HepG2 (cell line): ENCODE measurements at regions not wholly inside any gene's neighbourhood (a gene's known extent, or its start where the extent isn't known, plus 50 kb on each side); places are given as distances from the start of the nearest gene placed in this dataset.
A peak's percentile ranks its signal among the peaks of the same experiment; 100 is the strongest.

Experiments used
- ATAC-seq: fragments of 200-7000 bp; cut with Tn5 transposase; 3 replicates; pipeline ENCODE4 v1.9.1; 2020; ENCODE audit warnings: mild to moderate bottlenecking, moderate library complexity
- BruUV-seq: library from RNA; stranded (reverse); fragments of 400-500 nt; replicated peaks from 2 replicates; lab custom pipeline; 2021; lab: Mats Ljungman, UMichigan
- CTCF ChIA-PET: fragments of 300-600 bp; formaldehyde crosslinking; extraction: SDS; loops from one replicate; lab custom pipeline; 2021; ENCODE audit warnings: low total read pairs, inconsistent platforms, low intra/inter-chr PET ratio; lab: Yijun Ruan, JAX
- POLR2A ChIA-PET: fragments of 350-600 bp; sonication (Branson Sonifier 250); formaldehyde crosslinking; loops from one replicate; lab custom pipeline; 2020; ENCODE audit warnings: antibody characterized with exemption, inconsistent platforms; lab: Yijun Ruan, JAX
- DNase-seq: peaks from one replicate; pipeline ENCODE4 v3.0.0-alpha.2; 2015; ENCODE audit warnings: low spot score
- FAIRE-seq: peaks from 3 replicates; lab custom pipeline; 2011; peaks lifted over from hg19 to GRCh38; lab: Jason Lieb, UNC
- H2AFZ ChIP-seq: one replicate; pipeline ENCODE4 v1.6.1; 2011; ENCODE audit warnings: low read length, inconsistent platforms
- H3K27ac ChIP-seq: fragments of 300-600 bp; 3 replicates; pipeline ENCODE4 v1.8.0; 2011; ENCODE audit warnings: mixed run types, mild to moderate bottlenecking, mixed read lengths, low read length, inconsistent platforms; ENCODE audit not compliant: insufficient read depth; ENCODE audit errors: extremely low read length
- H3K27me3 ChIP-seq, 2 experiments: fragments of 200-600 bp in 1 of 2; 2 replicates in 1 of 2; 3 replicates in 1 of 2; pipeline versions ENCODE4 v1.6.0 to v1.8.0; 2011; ENCODE audit warnings: low read length in 2 of 2, mild to moderate bottlenecking in 2 of 2, moderate library complexity in 2 of 2, inconsistent platforms in 1 of 2; ENCODE audit not compliant: insufficient read depth in 2 of 2, control insufficient read depth in 1 of 2
- H3K36me3 ChIP-seq, 2 experiments: fragments of 200-600 bp in 1 of 2; replicated peaks in 1 of 2; 2 replicates in 1 of 2; 3 replicates in 1 of 2; pipeline versions ENCODE4 v1.5.1 to v1.8.0; 2011; ENCODE audit warnings: low read length in 2 of 2, inconsistent platforms in 1 of 2; ENCODE audit not compliant: insufficient read depth in 2 of 2, control insufficient read depth in 1 of 2
- H3K4me1 ChIP-seq: 2 replicates; pipeline ENCODE4 v1.5.1; 2012; ENCODE audit warnings: low read length, inconsistent platforms; ENCODE audit not compliant: insufficient read depth
- H3K4me2 ChIP-seq: 2 replicates; pipeline ENCODE4 v1.6.0; 2011; ENCODE audit warnings: low read depth, low read length, inconsistent platforms
- H3K4me3 ChIP-seq, 3 experiments: fragments of 200-600 bp in 1 of 3; sonication (generic), shearing (Covaris generic) in 1 of 3; replicated peaks in 1 of 3; 2 replicates each; pipeline ENCODE4 v1.5.1; 2011 to 2016; ENCODE audit warnings: low read length in 3 of 3, inconsistent platforms in 2 of 3, low read depth in 2 of 3, mild to moderate bottlenecking in 2 of 3, control low read depth in 1 of 3, mixed read lengths in 1 of 3; ENCODE audit not compliant: insufficient read depth in 1 of 3
- H3K79me2 ChIP-seq: one replicate; pipeline ENCODE4 v1.6.1; 2011; ENCODE audit warnings: low read length, inconsistent platforms; ENCODE audit not compliant: insufficient read depth
- H3K9ac ChIP-seq: 2 replicates; pipeline ENCODE4 v1.6.0; 2011; ENCODE audit warnings: mild to moderate bottlenecking, low read depth, low read length, inconsistent platforms; ENCODE audit not compliant: insufficient read depth
- H3K9me3 ChIP-seq: 2 replicates; pipeline ENCODE4 v1.5.1; 2012; ENCODE audit warnings: mild to moderate bottlenecking, low read length
- H4K20me1 ChIP-seq: 2 replicates; pipeline ENCODE4 v1.6.0; 2011; ENCODE audit warnings: inconsistent platforms, mild to moderate bottlenecking, low read length, moderate library complexity; ENCODE audit not compliant: insufficient read depth
- CEBPB ChIP-seq: IDR thresholded peaks from 2 replicates; pipeline ENCODE4 v1.6.1; 2011; ENCODE audit warnings: low read depth, low read length, improper control_type of control experiment, borderline replicate concordance
- ETV6 ChIP-seq: sonication (generic); formaldehyde crosslinking; conservative IDR thresholded peaks from 2 replicates; pipeline ENCODE4 v1.4.0; 2020; ENCODE audit warnings: missing genetic modification reagents
- MEF2D ChIP-seq: sonication (generic); formaldehyde crosslinking; IDR thresholded peaks from 2 replicates; pipeline ENCODE4 v1.5.1; 2020; ENCODE audit warnings: mild to moderate bottlenecking, missing genetic modification reagents
- PAF1 ChIP-seq: IDR thresholded peaks from 2 replicates; pipeline ENCODE4 v1.6.1; 2016; ENCODE audit warnings: missing genetic modification reagents, missing compliant biosample characterization
- PRMT3 ChIP-seq: sonication (generic); formaldehyde crosslinking; IDR thresholded peaks from 2 replicates; pipeline ENCODE4 v1.8.1; 2022; ENCODE audit warnings: low read depth, mild to moderate bottlenecking, moderate library complexity, missing genetic modification reagents, borderline replicate concordance
- RCOR2 ChIP-seq: IDR thresholded peaks from 2 replicates; pipeline ENCODE4 v1.6.1; 2016; ENCODE audit warnings: missing biosample characterization, missing genetic modification reagents
- ZNF83 ChIP-seq: sonication (generic); formaldehyde crosslinking; IDR thresholded peaks from 2 replicates; pipeline ENCODE4 v1.4.0; 2020; ENCODE audit warnings: missing genetic modification reagents, mild to moderate bottlenecking, borderline replicate concordance
- ZNF839 ChIP-seq: sonication (generic); formaldehyde crosslinking; IDR thresholded peaks from 2 replicates; pipeline ENCODE4 v1.4.0; 2020; ENCODE audit warnings: missing genetic modification reagents, mild to moderate bottlenecking, borderline replicate concordance
- WGBS: methylation state at CpG from one replicate; pipeline ENCODE4 v1.1.6; 2017; ENCODE audit warnings: low lambda C conversion rate; 5-methylcytosine and 5-hydroxymethylcytosine counted together
- in situ Hi-C: cut with HindIII; loops from 2 replicates; pipeline ENCODE4 v1.10.0; 2017; ENCODE audit warnings: low pct_unique_long_range_greater_than_20kb; ENCODE audit not compliant: extremely low pct_ligation_motif_present
- intact Hi-C: fragments of 100-400 bp; cut with micrococcal nuclease; formaldehyde crosslinking; loops from one replicate; pipeline ENCODE4 v1.10.0; 2022; ENCODE audit not compliant: unreplicated experiment
- TF ChIP-seq, protein P1 (sequence below): sonication (generic); formaldehyde crosslinking; IDR thresholded peaks from 2 replicates; pipeline ENCODE4 v1.4.0; 2020; ENCODE audit warnings: missing genetic modification reagents
- TF ChIP-seq, protein P2 (sequence below): fragments of 450-650 bp; IDR thresholded peaks from 2 replicates; pipeline ENCODE4 v1.6.1; 2017; ENCODE audit warnings: mild to moderate bottlenecking
- TF ChIP-seq, protein P3 (sequence below): sonication (generic); formaldehyde crosslinking; IDR thresholded peaks from 2 replicates; pipeline ENCODE4 v1.5.0; 2020; ENCODE audit warnings: mild to moderate bottlenecking, low read depth, missing genetic modification reagents, borderline replicate concordance

DNA sequence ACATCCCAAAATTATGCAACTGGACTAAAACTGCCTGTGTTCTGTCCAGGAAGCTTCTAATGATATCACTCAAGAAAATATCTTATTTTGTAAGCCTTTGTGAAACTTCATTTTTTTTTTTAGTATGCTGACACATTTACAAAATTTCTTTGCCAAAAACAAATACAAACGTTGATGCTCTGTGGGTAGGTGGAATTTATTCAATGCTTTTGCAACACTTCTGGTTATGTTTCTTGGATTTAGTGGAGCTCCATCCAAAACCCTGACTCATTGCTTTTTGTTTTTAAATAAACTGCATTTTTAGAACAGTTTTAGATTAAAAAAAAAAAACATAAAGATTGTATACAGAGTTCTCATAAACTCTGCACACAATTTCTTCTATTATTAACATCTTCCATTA is 250.9 kb upstream of the MAOA start:
- POLR2A ChIA-PET = no interaction called here
- H3K4me1 ChIP-seq = no peaks in the 10 kb centered on the region
- H3K79me2 ChIP-seq = no peaks in the 10 kb centered on the region
- intact Hi-C loops = no loop called here
- H3K27ac ChIP-seq = no peak overlapping the region
- CTCF ChIA-PET = no interaction called here
- no TSS peak for BruUV-seq
- DNase-seq (no peak), ATAC-seq (no peak), FAIRE-seq (no peak)
- 11% methylated on average over 1 of the region's 1 CpG for WGBS
- in situ Hi-C loops = no loop called here
- H3K36me3 ChIP-seq = no peaks in the 10 kb centered on the region
- H3K9ac ChIP-seq = no peak overlapping the region
- H3K9me3 ChIP-seq = no peaks in the 10 kb centered on the region
- H3K4me3 ChIP-seq = no peak overlapping the region
- no peak overlapping the region for H2AFZ ChIP-seq
- TF ChIP-seq PRMT3 = no peak
- TF ChIP-seq RCOR2 (CRISPR knock-in tag) = no peak
- TF ChIP-seq, protein P1, sequence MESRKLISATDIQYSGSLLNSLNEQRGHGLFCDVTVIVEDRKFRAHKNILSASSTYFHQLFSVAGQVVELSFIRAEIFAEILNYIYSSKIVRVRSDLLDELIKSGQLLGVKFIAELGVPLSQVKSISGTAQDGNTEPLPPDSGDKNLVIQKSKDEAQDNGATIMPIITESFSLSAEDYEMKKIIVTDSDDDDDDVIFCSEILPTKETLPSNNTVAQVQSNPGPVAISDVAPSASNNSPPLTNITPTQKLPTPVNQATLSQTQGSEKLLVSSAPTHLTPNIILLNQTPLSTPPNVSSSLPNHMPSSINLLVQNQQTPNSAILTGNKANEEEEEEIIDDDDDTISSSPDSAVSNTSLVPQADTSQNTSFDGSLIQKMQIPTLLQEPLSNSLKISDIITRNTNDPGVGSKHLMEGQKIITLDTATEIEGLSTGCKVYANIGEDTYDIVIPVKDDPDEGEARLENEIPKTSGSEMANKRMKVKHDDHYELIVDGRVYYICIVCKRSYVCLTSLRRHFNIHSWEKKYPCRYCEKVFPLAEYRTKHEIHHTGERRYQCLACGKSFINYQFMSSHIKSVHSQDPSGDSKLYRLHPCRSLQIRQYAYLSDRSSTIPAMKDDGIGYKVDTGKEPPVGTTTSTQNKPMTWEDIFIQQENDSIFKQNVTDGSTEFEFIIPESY (CRISPR knock-in tag) = no peak
- no peak for TF ChIP-seq MEF2D (CRISPR knock-in tag)
- no peak overlapping the region for H3K4me2 ChIP-seq
- no peaks in the 10 kb centered on the region for H3K27me3 ChIP-seq
- H4K20me1 ChIP-seq = no peaks in the 10 kb centered on the region

DNA sequence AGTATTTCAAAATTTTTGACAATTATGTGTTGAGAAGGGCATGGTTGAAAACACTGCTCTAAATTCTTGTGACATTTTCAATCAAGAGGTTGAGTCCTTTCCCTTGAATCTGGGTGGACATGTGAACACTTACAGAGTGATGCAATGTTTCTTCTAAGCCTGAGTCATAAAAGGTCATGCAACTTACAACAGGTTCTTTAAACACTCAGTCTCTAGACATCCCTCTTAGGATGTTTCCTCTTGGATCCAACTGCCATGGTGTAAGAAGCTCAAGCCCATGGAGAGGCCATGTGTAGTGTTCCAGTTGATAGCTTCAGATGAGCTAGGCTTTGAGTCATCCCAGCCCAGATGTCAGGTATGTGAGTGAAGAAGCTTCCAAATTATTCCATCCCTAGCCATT is 232.2 kb upstream of the MAOA start:
- no peak for ATAC-seq
- no peak for DNase-seq

More for the DNA sequence above, 232.2 kb upstream of the MAOA start:
- TF ChIP-seq, protein P2, sequence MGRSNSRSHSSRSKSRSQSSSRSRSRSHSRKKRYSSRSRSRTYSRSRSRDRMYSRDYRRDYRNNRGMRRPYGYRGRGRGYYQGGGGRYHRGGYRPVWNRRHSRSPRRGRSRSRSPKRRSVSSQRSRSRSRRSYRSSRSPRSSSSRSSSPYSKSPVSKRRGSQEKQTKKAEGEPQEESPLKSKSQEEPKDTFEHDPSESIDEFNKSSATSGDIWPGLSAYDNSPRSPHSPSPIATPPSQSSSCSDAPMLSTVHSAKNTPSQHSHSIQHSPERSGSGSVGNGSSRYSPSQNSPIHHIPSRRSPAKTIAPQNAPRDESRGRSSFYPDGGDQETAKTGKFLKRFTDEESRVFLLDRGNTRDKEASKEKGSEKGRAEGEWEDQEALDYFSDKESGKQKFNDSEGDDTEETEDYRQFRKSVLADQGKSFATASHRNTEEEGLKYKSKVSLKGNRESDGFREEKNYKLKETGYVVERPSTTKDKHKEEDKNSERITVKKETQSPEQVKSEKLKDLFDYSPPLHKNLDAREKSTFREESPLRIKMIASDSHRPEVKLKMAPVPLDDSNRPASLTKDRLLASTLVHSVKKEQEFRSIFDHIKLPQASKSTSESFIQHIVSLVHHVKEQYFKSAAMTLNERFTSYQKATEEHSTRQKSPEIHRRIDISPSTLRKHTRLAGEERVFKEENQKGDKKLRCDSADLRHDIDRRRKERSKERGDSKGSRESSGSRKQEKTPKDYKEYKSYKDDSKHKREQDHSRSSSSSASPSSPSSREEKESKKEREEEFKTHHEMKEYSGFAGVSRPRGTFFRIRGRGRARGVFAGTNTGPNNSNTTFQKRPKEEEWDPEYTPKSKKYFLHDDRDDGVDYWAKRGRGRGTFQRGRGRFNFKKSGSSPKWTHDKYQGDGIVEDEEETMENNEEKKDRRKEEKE = no peak
- TF ChIP-seq CEBPB (peak; percentile 20; the same call in 1 of the 2 replicates), ETV6 (no peak), ZNF83 (no peak), PAF1 (no peak), ZNF839 (CRISPR knock-in tag) (no peak)
- TF ChIP-seq, protein P3, sequence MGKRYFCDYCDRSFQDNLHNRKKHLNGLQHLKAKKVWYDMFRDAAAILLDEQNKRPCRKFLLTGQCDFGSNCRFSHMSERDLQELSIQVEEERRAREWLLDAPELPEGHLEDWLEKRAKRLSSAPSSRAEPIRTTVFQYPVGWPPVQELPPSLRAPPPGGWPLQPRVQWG (CRISPR knock-in tag) = no peak
- Histone ChIP-seq H2AFZ (no peak overlapping the region), H3K27me3 (no peaks in the 10 kb centered on the region), H4K20me1 (no peaks in the 10 kb centered on the region), H3K79me2 (no peaks in the 10 kb centered on the region), H3K4me2 (no peak overlapping the region), H3K27ac (no peak overlapping the region), H3K36me3 (no peaks in the 10 kb centered on the region), H3K9me3 (no peaks in the 10 kb centered on the region), H3K9ac (no peak overlapping the region), H3K4me3 (no peak overlapping the region), H3K4me1 (no peaks in the 10 kb centered on the region)
- no peak for FAIRE-seq
- ChIA-PET CTCF (no interaction called here), POLR2A (no interaction called here)
- BruUV-seq = no TSS peak
- intact Hi-C loops = no loop called here
- in situ Hi-C loops = no loop called here
